GM12878 (cell line): ENCODE measurements at regions not wholly inside any gene's neighbourhood (a gene's known extent, or its start where the extent isn't known, plus 50 kb on each side); places are given as distances from the start of the nearest gene placed in this dataset.
"Not testable (repeated sequence)": the region's sequence is repeated elsewhere in the genome, so short reads cannot be mapped to it uniquely, and the experiment has no call there.

Experiments
- ATAC-seq: fragments of 200-7000 bp; cut with Tn5 transposase; 3 replicates; pipeline ENCODE4 v1.9.1; 2020; ENCODE audit warnings: mild to moderate bottlenecking, moderate library complexity
- BruUV-seq: library from RNA; stranded (reverse); fragments of 400-500 nt; replicated peaks from 2 replicates; lab custom pipeline; 2021; lab: Mats Ljungman, UMichigan
- CTCF ChIA-PET: fragments of 300-600 bp; sonication (Branson Sonifier 250); formaldehyde crosslinking; extraction: SDS; loops from one replicate; lab custom pipeline; 2021; ENCODE audit warnings: inconsistent platforms; lab: Yijun Ruan, JAX
- POLR2A ChIA-PET: fragments of 350-600 bp; formaldehyde crosslinking; extraction: SDS; loops from one replicate; lab custom pipeline; 2021; ENCODE audit warnings: inconsistent platforms; lab: Charles Lee
- RAD21 ChIA-PET: fragments of 300-600 bp; sonication (Branson Sonifier 250); formaldehyde crosslinking; loops from one replicate; lab custom pipeline; 2023; ENCODE audit warnings: antibody characterized with exemption; ENCODE audit not compliant: unreplicated experiment; lab: Charles Lee
- SMC1A ChIA-PET: fragments of 300-600 bp; sonication (Branson Sonifier 250); formaldehyde crosslinking; loops from one replicate; lab custom pipeline; 2023; ENCODE audit not compliant: unreplicated experiment, uncharacterized antibody; lab: Charles Lee
- DNase-seq: peaks from one replicate; pipeline ENCODE4 v3.0.0-alpha.2; 2011; ENCODE audit warnings: low read depth, low spot score
- FAIRE-seq: peaks from 3 replicates; lab custom pipeline; 2011; peaks lifted over from hg19 to GRCh38; lab: Jason Lieb, UNC
- H2AFZ ChIP-seq: 2 replicates; pipeline ENCODE4 v1.6.0; 2011; ENCODE audit warnings: low read depth, low read length, control low read depth; ENCODE audit not compliant: control insufficient read depth
- H3K27ac ChIP-seq: 2 replicates; pipeline ENCODE4 v1.5.1; 2011; ENCODE audit warnings: control low read depth; ENCODE audit not compliant: control insufficient read depth, insufficient read depth
- H3K27me3 ChIP-seq, 2 experiments: replicated peaks in 1 of 2; 2 replicates each; pipeline versions ENCODE4 v1.6.0 to v1.6.1; 2011; ENCODE audit warnings: low read length in 1 of 2; ENCODE audit not compliant: control insufficient read depth in 2 of 2, insufficient read depth in 2 of 2
- H3K36me3 ChIP-seq, 2 experiments: 2 replicates each; pipeline ENCODE4 v1.5.1; 2011; ENCODE audit warnings: low read length in 1 of 2; ENCODE audit not compliant: control insufficient read depth in 2 of 2, insufficient read depth in 2 of 2
- H3K4me1 ChIP-seq: 2 replicates; pipeline ENCODE4 v1.6.1; 2011; ENCODE audit warnings: mild to moderate bottlenecking, low read length, moderate library complexity, mixed read lengths; ENCODE audit not compliant: control insufficient read depth, insufficient read depth
- H3K4me2 ChIP-seq: 2 replicates; pipeline ENCODE4 v1.6.0; 2011; ENCODE audit warnings: control low read depth; ENCODE audit not compliant: control insufficient read depth, insufficient read depth
- H3K4me3 ChIP-seq: fragments of 200-600 bp; sonication (generic); 2 replicates; pipeline ENCODE4 v1.5.1; 2016
- H3K79me2 ChIP-seq: 2 replicates; pipeline ENCODE4 v1.6.0; 2011; ENCODE audit warnings: low read length; ENCODE audit not compliant: control insufficient read depth, insufficient read depth
- H3K9ac ChIP-seq: 2 replicates; pipeline ENCODE4 v1.8.0; 2011; ENCODE audit warnings: low read length, control low read depth, mixed read lengths; ENCODE audit not compliant: control insufficient read depth, insufficient read depth
- H3K9me3 ChIP-seq: replicated peaks from 3 replicates; pipeline ENCODE4 v1.5.1; 2011; ENCODE audit warnings: mild to moderate bottlenecking, low read length; ENCODE audit not compliant: control insufficient read depth, insufficient read depth
- H4K20me1 ChIP-seq: 2 replicates; pipeline ENCODE4 v1.6.0; 2011; ENCODE audit not compliant: control insufficient read depth, insufficient read depth
- WGBS: methylation state at CpG from one replicate; pipeline ENCODE4 v1.1.6; 2016; ENCODE audit warnings: low lambda C conversion rate; ENCODE audit not compliant: insufficient replicate concordance, insufficient coverage; ENCODE audit errors: missing lambda C conversion rate; 5-methylcytosine and 5-hydroxymethylcytosine counted together
- in situ Hi-C: fragments of 300-500 bp; cut with MboI; formaldehyde crosslinking; loops from 9 replicates; pipeline ENCODE4 v1.14.3; 2018; ENCODE audit warnings: mixed read lengths
- intact Hi-C: fragments of 100-400 bp; cut with micrococcal nuclease; formaldehyde crosslinking; loops from one replicate; pipeline ENCODE4 v1.14.2; 2022; ENCODE audit not compliant: unreplicated experiment
- TF ChIP-seq, protein P1 (sequence below): IDR thresholded peaks from 2 replicates; pipeline ENCODE4 v1.6.1; 2011; ENCODE audit warnings: low read depth, mild to moderate bottlenecking, low read length, moderate library complexity, borderline replicate concordance; ENCODE audit errors: extremely low read depth
- TF ChIP-seq, protein P2 (sequence below): IDR thresholded peaks from 2 replicates; pipeline ENCODE4 v1.6.1; 2012; ENCODE audit warnings: low read depth, low read length, improper control_type of control experiment

DNA sequence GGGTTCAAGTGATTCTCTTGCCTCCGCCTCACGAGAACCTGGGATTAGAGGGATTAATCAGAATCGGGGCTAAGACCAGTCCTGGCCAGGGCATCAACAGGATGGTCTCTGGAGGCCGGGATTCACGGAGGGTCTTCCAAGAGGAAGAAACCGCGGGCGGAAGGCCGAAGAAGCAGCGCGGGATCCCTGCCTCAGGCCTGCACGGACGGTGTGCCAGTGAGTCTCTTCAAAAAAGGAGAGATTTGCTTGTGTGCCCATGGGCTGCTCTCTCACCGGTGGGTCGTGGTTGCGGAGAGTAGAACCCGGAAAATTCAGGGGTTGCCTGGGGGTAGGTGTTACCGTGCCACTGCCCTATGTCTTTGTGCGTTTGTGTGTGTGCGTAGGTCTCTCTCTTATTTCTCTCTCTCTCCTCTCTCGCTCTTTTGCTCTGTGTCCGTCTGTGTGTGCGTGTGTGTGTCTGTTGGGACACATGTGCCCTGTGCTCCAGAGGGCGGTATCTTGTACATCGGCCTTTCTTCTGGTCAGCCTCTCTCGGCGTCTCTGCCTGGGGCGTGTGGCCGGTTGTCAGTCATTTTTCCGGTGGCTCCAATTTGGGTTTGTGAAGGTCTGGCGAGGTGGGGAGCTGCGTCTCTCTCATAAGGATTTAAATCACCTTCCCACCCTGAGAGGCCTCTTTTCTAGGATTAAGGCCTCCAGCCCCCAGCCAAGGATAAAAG, 613.2 kb downstream of the KCNJ18 start (continued):
- TF ChIP-seq, protein P1, sequence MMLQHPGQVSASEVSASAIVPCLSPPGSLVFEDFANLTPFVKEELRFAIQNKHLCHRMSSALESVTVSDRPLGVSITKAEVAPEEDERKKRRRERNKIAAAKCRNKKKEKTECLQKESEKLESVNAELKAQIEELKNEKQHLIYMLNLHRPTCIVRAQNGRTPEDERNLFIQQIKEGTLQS: no peak
- TF ChIP-seq, protein P2, sequence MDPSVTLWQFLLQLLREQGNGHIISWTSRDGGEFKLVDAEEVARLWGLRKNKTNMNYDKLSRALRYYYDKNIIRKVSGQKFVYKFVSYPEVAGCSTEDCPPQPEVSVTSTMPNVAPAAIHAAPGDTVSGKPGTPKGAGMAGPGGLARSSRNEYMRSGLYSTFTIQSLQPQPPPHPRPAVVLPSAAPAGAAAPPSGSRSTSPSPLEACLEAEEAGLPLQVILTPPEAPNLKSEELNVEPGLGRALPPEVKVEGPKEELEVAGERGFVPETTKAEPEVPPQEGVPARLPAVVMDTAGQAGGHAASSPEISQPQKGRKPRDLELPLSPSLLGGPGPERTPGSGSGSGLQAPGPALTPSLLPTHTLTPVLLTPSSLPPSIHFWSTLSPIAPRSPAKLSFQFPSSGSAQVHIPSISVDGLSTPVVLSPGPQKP: no peak

DNA sequence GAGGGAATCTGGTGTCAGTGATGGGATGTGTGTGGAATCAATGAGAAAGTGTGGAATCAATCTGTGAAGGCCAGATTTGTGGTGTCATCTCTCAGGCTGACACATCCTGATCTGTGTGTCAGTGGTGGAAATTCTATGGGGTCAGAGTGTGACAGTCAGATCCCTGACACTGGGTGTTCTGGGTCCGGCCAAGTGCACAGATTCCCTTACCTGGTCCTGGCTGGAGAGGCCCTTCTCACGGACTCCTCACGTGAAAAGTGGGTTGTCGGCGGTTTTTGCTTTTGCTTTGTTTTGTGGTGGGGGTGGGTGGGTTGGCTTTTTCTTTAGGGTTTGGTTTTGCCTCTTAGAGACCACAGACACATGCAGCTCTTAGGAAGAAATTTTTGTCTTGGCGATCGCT, 618.0 kb downstream of the KCNJ18 start:
- H3K27ac ChIP-seq, BruUV-seq, H3K36me3 ChIP-seq, FAIRE-seq, H3K4me2 ChIP-seq, H3K79me2 ChIP-seq, DNase-seq, H3K9ac ChIP-seq, CTCF ChIA-PET, H3K4me3 ChIP-seq, H2AFZ ChIP-seq, H4K20me1 ChIP-seq, SMC1A ChIA-PET, ATAC-seq, RAD21 ChIA-PET, H3K4me1 ChIP-seq, H3K9me3 ChIP-seq, H3K27me3 ChIP-seq, intact Hi-C loops, POLR2A ChIA-PET: not testable (repeated sequence)
- in situ Hi-C loops: loop anchor here (10.0 to 25.0 kb wide), 4 partner anchors 65 to 648 kb away; no protein-coding TSS in a partner anchor
- WGBS: 56% methylated on average over 7 of the region's 7 CpGs
